ENCODE measurements at regions not wholly inside any gene's neighbourhood (a gene's known extent, or its start where the extent isn't known, plus 50 kb on each side); places are given as distances from the start of the nearest gene placed in this dataset.
A peak's percentile ranks its signal among the peaks of the same experiment; 100 is the strongest.

DNA sequence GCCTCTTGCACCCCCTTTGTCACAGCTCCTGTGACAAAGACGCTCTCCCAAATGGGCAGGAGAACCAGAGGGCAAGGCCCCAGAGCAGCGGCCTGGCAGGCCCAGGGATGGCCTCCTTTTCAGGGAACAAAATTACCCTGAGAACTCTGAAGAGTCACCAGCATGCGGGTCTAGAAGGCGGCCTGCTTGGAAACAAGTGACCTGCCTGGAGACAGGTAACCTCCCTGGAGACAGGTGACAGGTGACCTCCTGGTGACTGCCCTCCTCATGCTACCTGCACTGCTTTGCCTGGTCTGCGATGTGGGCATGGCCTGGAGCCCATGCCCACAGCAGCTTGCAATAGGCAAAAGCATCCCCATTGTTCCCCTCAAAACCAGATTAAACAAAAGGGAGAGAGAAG lies 86.5 kb upstream of the ZC3H12A start:
- no peak overlapping the region for H3K4me3 ChIP-seq (ENCODE audit: low read length)
- DNase-seq (ENCODE audit: low read depth) = no peak
- TF ChIP-seq, protein P1, sequence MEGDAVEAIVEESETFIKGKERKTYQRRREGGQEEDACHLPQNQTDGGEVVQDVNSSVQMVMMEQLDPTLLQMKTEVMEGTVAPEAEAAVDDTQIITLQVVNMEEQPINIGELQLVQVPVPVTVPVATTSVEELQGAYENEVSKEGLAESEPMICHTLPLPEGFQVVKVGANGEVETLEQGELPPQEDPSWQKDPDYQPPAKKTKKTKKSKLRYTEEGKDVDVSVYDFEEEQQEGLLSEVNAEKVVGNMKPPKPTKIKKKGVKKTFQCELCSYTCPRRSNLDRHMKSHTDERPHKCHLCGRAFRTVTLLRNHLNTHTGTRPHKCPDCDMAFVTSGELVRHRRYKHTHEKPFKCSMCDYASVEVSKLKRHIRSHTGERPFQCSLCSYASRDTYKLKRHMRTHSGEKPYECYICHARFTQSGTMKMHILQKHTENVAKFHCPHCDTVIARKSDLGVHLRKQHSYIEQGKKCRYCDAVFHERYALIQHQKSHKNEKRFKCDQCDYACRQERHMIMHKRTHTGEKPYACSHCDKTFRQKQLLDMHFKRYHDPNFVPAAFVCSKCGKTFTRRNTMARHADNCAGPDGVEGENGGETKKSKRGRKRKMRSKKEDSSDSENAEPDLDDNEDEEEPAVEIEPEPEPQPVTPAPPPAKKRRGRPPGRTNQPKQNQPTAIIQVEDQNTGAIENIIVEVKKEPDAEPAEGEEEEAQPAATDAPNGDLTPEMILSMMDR (conservative IDR thresholded peaks at IDR 0.05; ENCODE audit: low read depth, low read length) = no peak

DNA sequence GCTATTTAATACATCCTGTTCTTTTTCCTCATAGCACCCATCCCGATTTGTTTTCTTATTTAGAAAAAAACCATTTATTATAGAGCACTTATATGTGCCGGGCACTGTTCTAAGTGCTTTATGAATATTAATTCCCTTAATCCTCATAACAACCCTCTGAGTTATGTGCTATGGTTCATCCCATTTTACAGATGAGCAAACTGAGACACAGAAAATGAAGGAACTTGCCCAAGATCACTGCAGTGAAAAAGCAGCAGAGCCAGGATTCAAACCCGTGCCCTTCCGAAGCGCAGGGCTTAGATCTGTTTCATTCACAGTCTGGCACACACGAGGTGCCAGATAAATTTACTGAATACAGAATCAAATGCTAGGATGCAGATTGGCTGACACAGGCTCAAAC lies 85.1 kb upstream of the ZC3H12A start:
- TF ChIP-seq, protein P1 (conservative IDR thresholded peaks at IDR 0.05; ENCODE audit: low read depth, low read length) = no peak
- DNase-seq (ENCODE audit: low read depth) = no peak
- no peak overlapping the region for H3K4me3 ChIP-seq (ENCODE audit: low read length)

DNA sequence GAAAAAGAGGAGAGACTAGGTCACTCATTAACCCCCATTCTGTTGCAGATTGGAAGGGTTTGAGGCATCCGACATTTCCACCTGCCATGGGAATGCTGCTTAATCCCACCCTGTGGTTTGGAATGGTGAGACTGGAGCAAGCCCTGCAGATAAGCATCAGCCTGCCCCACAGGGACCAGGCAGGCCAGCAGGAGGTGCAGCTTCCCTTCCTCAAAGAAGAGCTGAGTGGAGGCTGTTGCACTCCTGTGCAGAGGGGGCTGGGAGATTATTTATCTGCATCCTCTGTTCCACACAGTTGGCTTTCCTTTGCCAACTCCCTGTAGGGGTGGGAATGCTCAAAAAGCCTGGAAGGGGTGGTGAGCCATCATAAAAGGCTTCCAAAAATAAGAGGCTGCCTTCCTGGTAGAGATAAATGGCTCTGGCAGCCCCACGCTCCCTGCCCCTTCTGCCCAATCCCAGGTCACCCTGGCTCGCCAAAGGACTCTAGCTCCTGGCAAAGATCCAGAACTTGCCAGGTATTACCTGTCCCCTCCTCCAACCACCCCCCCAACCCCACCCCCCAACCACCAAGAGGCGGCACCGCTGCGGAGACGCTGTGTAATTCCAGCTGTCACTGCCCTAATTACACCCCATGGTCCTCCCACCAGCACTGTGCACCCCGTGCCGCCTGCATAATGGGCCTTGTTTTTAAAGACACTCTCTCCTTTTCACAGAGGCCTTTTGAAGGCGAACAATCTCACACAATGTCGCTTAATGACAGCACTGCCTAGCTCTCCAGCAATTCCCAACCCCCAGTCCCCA lies 83.0 kb upstream of the ZC3H12A start:
- TF ChIP-seq, protein P1 (conservative IDR thresholded peaks at IDR 0.05; ENCODE audit: low read depth, low read length) = peak; percentile 15
- no peak overlapping the region for H3K4me3 ChIP-seq (ENCODE audit: low read length)
- DNase-seq (ENCODE audit: low read depth) = no peak

- H3K4me3 ChIP-seq (ENCODE audit: low read length) = no peak overlapping the region
- TF ChIP-seq, protein P1 (conservative IDR thresholded peaks at IDR 0.05; ENCODE audit: low read depth, low read length) = no peak
- DNase-seq (ENCODE audit: low read depth) = no peak
Measured at GRCh38 chr1:37392051-37392450, 82.3 kb upstream of the ZC3H12A start.

DNA sequence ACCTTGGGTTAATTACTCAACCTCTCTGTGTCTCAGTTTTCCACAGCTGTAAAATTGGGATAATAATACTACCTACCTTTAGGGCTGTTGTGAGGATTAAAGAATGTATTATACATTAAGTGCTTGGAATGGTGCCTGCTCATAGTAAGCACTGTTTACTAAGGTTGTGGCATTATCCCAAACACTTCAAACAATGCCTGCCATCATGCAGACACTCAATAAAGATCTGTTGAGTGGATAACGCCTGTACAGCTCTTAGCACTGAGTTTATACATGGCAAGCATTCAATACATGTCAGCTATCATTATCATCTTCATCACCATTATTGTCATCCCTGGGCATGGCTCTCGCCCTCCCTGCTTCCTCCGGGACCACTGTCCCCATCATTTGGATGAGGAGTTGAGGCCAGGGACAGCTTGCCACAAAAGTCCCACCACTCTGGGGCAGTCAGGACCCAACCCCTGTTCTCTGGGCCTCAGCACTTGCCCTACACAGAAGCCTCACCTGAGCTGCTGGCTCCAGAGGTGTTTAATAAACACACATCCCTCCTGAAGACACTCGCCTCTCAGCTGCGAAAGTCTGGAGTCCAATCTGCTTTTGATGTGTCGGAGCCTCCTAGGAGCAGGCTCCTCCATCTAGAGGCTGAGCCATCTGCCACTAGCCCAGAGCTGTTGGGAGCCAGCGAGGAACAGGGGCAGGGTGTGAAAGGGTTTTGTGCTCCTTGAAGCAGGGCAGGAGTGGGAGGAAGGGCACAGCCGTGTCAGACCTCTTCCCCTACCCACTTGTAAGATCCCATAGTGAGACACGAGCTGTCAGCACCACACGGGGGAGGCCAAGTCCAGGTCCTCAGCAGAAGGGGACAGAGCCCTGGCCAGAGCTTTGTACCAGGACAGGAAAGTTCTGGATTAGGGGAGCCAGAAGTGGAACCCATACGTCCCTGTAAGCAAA lies 80.9 kb upstream of the ZC3H12A start:
- H3K4me3 ChIP-seq (ENCODE audit: low read length) = no peak overlapping the region
- TF ChIP-seq, protein P1 (conservative IDR thresholded peaks at IDR 0.05; ENCODE audit: low read depth, low read length) = no peak
- DNase-seq (ENCODE audit: low read depth) = no peak

DNA sequence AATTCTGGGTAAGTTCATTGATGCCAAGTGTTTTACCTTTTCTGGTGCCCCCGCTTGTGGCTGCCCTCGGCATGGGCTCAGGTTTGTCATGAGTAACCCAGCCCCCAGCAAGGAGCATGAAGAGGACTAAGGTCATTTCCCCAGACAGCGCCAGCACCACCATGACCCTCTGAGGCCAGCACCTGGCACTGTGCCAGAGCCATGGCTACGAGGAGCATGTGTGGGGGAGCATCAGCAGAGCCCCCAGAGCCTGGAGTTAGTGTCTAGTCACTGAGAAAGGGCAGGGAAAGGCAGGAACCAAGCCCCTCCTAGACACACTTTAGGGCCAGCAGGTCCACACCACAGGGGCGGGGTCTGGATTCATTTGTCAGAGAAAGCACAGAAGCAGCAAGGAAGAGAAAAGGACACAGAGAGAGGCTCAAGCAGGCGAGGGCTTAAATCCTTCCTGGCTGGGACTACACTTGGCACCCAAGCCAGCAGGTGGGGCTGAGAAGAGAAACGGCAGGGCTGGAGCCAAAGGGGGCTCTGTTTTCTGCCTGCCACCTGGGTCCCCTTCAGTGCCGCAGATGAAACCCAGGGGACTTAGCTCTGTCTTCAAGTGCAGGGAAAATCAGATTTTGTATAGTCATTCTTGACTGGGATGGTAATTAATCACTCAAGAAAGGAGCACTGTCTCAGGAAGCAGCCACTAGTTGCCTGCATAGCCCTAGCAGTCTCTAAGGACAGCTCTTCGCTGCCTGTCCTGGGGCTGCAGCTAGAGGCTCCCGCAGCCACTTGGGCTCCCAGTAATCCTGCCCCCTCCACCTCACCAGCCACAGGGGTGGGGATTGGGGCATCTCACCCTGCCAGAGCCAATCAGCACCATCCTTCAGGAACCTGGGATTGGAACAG lies 79.6 kb upstream of the ZC3H12A start:
- no peak overlapping the region for H3K4me3 ChIP-seq (ENCODE audit: low read length)
- DNase-seq (ENCODE audit: low read depth) = no peak

More for the DNA sequence above, 79.6 kb upstream of the ZC3H12A start:
- TF ChIP-seq, protein P1 (conservative IDR thresholded peaks at IDR 0.05; ENCODE audit: low read depth, low read length) = no peak

Data from retinal pigment epithelial cell (primary cell).